Thyroid gland (tissue), 4 donors: ENCODE measurements at regions not wholly inside any gene's neighbourhood (a gene's known extent, or its start where the extent isn't known, plus 50 kb on each side); places are given as distances from the start of the nearest gene placed in this dataset.

Experiments used
- DNase-seq, 2 donors: peaks; one replicate each; pipeline ENCODE4 v3.0.0-alpha.2; 2019
- H3K27ac ChIP-seq, 3 donors: fragments of 200-600 bp; sonication (generic); 1 replicate in 2 of 3; 2 replicates in 1 of 3; pipeline ENCODE4 v1.5.1; 2016 to 2019; ENCODE audit warnings: mild to moderate bottlenecking in 1 of 3, moderate library complexity in 1 of 3
- H3K27me3 ChIP-seq: fragments of 200-600 bp; sonication (generic); one replicate; pipeline ENCODE4 v1.5.1; 2019
- H3K36me3 ChIP-seq, 2 donors: fragments of 200-600 bp; sonication (generic); one replicate each; pipeline ENCODE4 v1.5.1; 2016 to 2019
- H3K4me1 ChIP-seq, 2 donors: fragments of 200-600 bp; sonication (generic); one replicate each; pipeline ENCODE4 v1.5.1; 2017 to 2019
- H3K4me3 ChIP-seq, 3 donors: fragments of 200-600 bp; sonication (generic); replicated peaks in 1 of 3; 1 replicate in 2 of 3; 2 replicates in 1 of 3; pipeline ENCODE4 v1.5.1; 2016; ENCODE audit warnings: mild to moderate bottlenecking in 1 of 3
- H3K9me3 ChIP-seq: fragments of 200-600 bp; sonication (generic); one replicate; pipeline ENCODE4 v1.5.1; 2017
- CTCF ChIP-seq, 6 experiments: fragments of 200-600 bp in 3 of 6; fragments of 450-650 bp in 3 of 6; sonication (generic) in 3 of 6; IDR thresholded peaks; one replicate each; pipeline ENCODE4 v1.5.1; 2016 to 2019; ENCODE audit warnings: antibody characterized with exemption in 6 of 6, mild to moderate bottlenecking in 2 of 6, inconsistent platforms in 1 of 6, moderate library complexity in 1 of 6
- POLR2A ChIP-seq, 2 donors: fragments of 450-650 bp; IDR thresholded peaks; one replicate each; pipeline ENCODE4 v1.6.1; 2017; ENCODE audit warnings: antibody characterized with exemption in 2 of 2, mild to moderate bottlenecking in 2 of 2, moderate library complexity in 1 of 2
- WGBS, 2 donors: methylation state at CpG; one replicate each; pipeline ENCODE4 v1.1.5; 2017; 5-methylcytosine and 5-hydroxymethylcytosine counted together
- intact Hi-C: fragments of 100-400 bp; cut with DNase I; formaldehyde crosslinking; loops from one replicate; pipeline ENCODE4 v1.15.1; 2023

GRCh38 chr1:87878873-87879272 lies 550.2 kb downstream of the LMO4 start:
- Histone ChIP-seq H3K27ac (no peak overlapping the region), H3K9me3 (no peaks in the 10 kb centered on the region), H3K27me3 (no peaks in the 10 kb centered on the region), H3K4me3 (no peak overlapping the region), H3K4me1 (no peaks in the 10 kb centered on the region), H3K36me3 (no peaks in the 10 kb centered on the region)
- no peak for DNase-seq
- intact Hi-C loops, result no loop called here
- TF ChIP-seq CTCF (IDR thresholded peaks at IDR 0.05) (no peak), POLR2A (IDR thresholded peaks at IDR 0.05) (no peak)

GRCh38 chr1:87880098-87880760 lies 551.5 kb downstream of the LMO4 start:
- Histone ChIP-seq H3K9me3 (no peaks in the 10 kb centered on the region), H3K27me3 (no peaks in the 10 kb centered on the region), H3K36me3 (no peaks in the 10 kb centered on the region), H3K4me1 (no peaks in the 10 kb centered on the region), H3K27ac (no peak overlapping the region), H3K4me3 (no peak overlapping the region)
- 87 to 90% methylated on average over 5 of the region's 5 CpGs for WGBS, 2 donors
- DNase-seq, result no peak
- intact Hi-C loops, result no loop called here
- no peak for TF ChIP-seq CTCF (IDR thresholded peaks at IDR 0.05)
- no peak for TF ChIP-seq POLR2A (IDR thresholded peaks at IDR 0.05)

- H3K27ac ChIP-seq, result no peak overlapping the region
- no peak for DNase-seq
- 78 to 81% methylated on average over 3 of the region's 3 CpGs for WGBS, 2 donors
- no peaks in the 10 kb centered on the region for H3K27me3 ChIP-seq
- no peak for TF ChIP-seq POLR2A (IDR thresholded peaks at IDR 0.05)
- TF ChIP-seq CTCF (IDR thresholded peaks at IDR 0.05), result no peak
- intact Hi-C loops, result no loop called here
- no peaks in the 10 kb centered on the region for H3K9me3 ChIP-seq
- no peaks in the 10 kb centered on the region for H3K4me1 ChIP-seq
- H3K4me3 ChIP-seq, result no peak overlapping the region
- H3K36me3 ChIP-seq, result no peaks in the 10 kb centered on the region
These were observed 552.1 kb downstream of the LMO4 start for GRCh38 chr1:87880764-87881163.

GRCh38 chr1:87883906-87884305 lies 555.2 kb downstream of the LMO4 start:
- H3K4me3 ChIP-seq, result no peak overlapping the region
- no peak for DNase-seq
- intact Hi-C loops, result no loop called here
- no peaks in the 10 kb centered on the region for H3K36me3 ChIP-seq
- H3K27ac ChIP-seq, result no peak overlapping the region
- 76 to 83% methylated on average over 4 of the region's 4 CpGs for WGBS, 2 donors
- H3K27me3 ChIP-seq, result no peaks in the 10 kb centered on the region
- H3K4me1 ChIP-seq, result no peaks in the 10 kb centered on the region
- no peak for TF ChIP-seq CTCF (IDR thresholded peaks at IDR 0.05)
- no peaks in the 10 kb centered on the region for H3K9me3 ChIP-seq

GRCh38 chr1:87884581-87884980 lies 555.9 kb downstream of the LMO4 start:
- 96 to 97% methylated on average over 7 of the region's 7 CpGs for WGBS, 2 donors
- no peaks in the 10 kb centered on the region for H3K36me3 ChIP-seq
- no peak overlapping the region for H3K27ac ChIP-seq
- intact Hi-C loops, result no loop called here
- no peaks in the 10 kb centered on the region for H3K27me3 ChIP-seq
- TF ChIP-seq POLR2A (IDR thresholded peaks at IDR 0.05), result no peak
- no peak for TF ChIP-seq CTCF (IDR thresholded peaks at IDR 0.05)
- H3K9me3 ChIP-seq, result no peaks in the 10 kb centered on the region
- DNase-seq, result no peak
- no peak overlapping the region for H3K4me3 ChIP-seq
- no peaks in the 10 kb centered on the region for H3K4me1 ChIP-seq
